Heart right ventricle (tissue), 16 donors: ENCODE measurements at regions not wholly inside any gene's neighbourhood (a gene's known extent, or its start where the extent isn't known, plus 50 kb on each side); places are given as distances from the start of the nearest gene placed in this dataset.

ENCODE experiments used
- ATAC-seq, 8 donors: fragments of 200-7000 bp; cut with Tn5 transposase; one replicate each; pipeline ENCODE4 v1.9.1; 2020; ENCODE audit warnings: mild to moderate bottlenecking in 8 of 8, moderate library complexity in 8 of 8, moderate number of reproducible peaks in 1 of 8
- DNase-seq, 2 donors: peaks; one replicate each; pipeline ENCODE4 v3.0.0-alpha.2; 2020
- H3K27ac ChIP-seq, 10 donors: fragments of 200-600 bp; sonication (generic) in 2 of 10; one replicate each; pipeline versions ENCODE4 v1.5.0 to v1.8.0; 2020 to 2022; ENCODE audit warnings: mild to moderate bottlenecking in 3 of 10
- H3K27me3 ChIP-seq, 7 donors: fragments of 200-600 bp; one replicate each; pipeline ENCODE4 v1.8.0; 2021 to 2022; ENCODE audit warnings: mild to moderate bottlenecking in 2 of 7
- H3K36me3 ChIP-seq, 9 donors: fragments of 200-600 bp; sonication (generic) in 1 of 9; one replicate each; pipeline versions ENCODE4 v1.5.0 to v1.8.0; 2020 to 2022; ENCODE audit warnings: mild to moderate bottlenecking in 2 of 9
- H3K4me1 ChIP-seq, 9 donors: fragments of 200-600 bp; sonication (generic) in 1 of 9; one replicate each; pipeline versions ENCODE4 v1.5.0 to v1.8.0; 2020 to 2022; ENCODE audit warnings: mild to moderate bottlenecking in 4 of 9
- H3K4me3 ChIP-seq, 10 donors: fragments of 200-600 bp; sonication (generic) in 2 of 10; one replicate each; pipeline versions ENCODE4 v1.5.0 to v1.8.0; 2020 to 2022; ENCODE audit warnings: mild to moderate bottlenecking in 7 of 10, moderate library complexity in 2 of 10
- H3K9me3 ChIP-seq, 11 donors: fragments of 200-600 bp in 10 of 11; sonication (generic) in 2 of 11; one replicate each; pipeline versions ENCODE4 v1.5.0 to v1.8.0; 2013 to 2022; ENCODE audit warnings: mild to moderate bottlenecking in 2 of 11, control low read depth in 1 of 11, moderate library complexity in 1 of 11
- WGBS, 2 donors: extraction: QIAGEN DNeasy Blood & Tissue Kit; methylation state at CpG; one replicate each; pipeline ENCODE4 v1.1.7; 2013; ENCODE audit warnings: inconsistent platforms in 1 of 2; 5-methylcytosine and 5-hydroxymethylcytosine counted together
- intact Hi-C, 10 donors: fragments of 100-400 bp; cut with DNase I; formaldehyde crosslinking; loops; one replicate each; pipeline versions ENCODE4 v1.11.1 to v1.14.2; 2022
- TF ChIP-seq, protein P1 (sequence below), 9 donors: fragments of 200-600 bp; sonication (generic) in 2 of 9; IDR thresholded peaks; one replicate each; pipeline versions ENCODE4 v1.5.0 to v1.8.0; 2021 to 2022; ENCODE audit warnings: antibody characterized with exemption in 9 of 9, mild to moderate bottlenecking in 5 of 9, moderate library complexity in 1 of 9
- donor health status: Arrhythmogenic right ventricular cardiomyopathy.
- donor health status: ischemic (EF 13 %, LVEDD 7.1; RV severe dilation, severe dysfunction).
- donor health status: healthy with polysubstance abuse.
- donor health status: DM: no; HTN: yes; CAD: no.
- donor health status: DM: no; HTN: no; CAD: no.
- donor health status: ischemic (EF 25% LVEDD 6.9; RV normal size, moderate dysfunction).
- donor health status: ischemic (EF 25% LVEDD 5.7; RV mildly dilated, moderate dysfunction).
- donor health status: healthy.
- donor health status: DM: yes; HTN: yes; CAD: no.
- donor health status: Ischemic cardiomyopathy.
- donor health status: ischemic (EF 35%, LVEDD 5.7; RV mildly dilated, moderate dysfunction).
- donor health status: nonischemic (EF 11% LVEDD 7.7; RV severe dilation, severe dysfunction).
- donor health status: DM: yes; HTN: yes; CAD: no.
- donor health status: PGD.
- donor health status: ischemic (EF 29% LVEDD 5.4; RV normal size, mild dysfunction).
- donor health status: nonischemic (EF 23%, LVEDD 6.1; RV moderate dilation, normal function).

DNA sequence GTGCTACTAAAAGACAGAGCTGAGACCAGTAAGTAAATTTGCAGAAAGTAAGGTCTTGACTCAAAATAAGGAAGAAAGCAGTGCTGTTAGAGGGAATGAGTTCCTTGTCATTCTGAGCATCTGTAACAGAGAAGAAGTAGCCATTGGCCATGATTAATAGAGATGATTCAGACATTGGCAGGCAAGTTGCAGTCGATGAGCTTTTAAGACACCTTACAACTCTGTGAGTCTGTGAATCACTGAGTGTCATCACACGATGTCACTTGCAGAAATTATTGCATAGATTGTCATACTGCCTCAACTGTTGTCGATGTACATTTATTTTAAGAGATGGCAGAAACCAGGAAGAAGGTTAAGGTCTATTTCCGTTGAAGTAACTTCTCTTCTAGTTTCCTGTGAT lies 201.1 kb upstream of the CDH13 start:
- Histone ChIP-seq H3K4me1 (no peaks in the 10 kb centered on the region), H3K9me3 (peaks cover 0 to 9% (median 0%) of the 10 kb centered on the region in 11 donors), H3K27me3 (peaks cover 0 to 21% (median 11%) of the 10 kb centered on the region in 7 donors), H3K36me3 (no peaks in the 10 kb centered on the region), H3K27ac (no peak overlapping the region), H3K4me3 (no peak overlapping the region)
- intact Hi-C loops = no loop called here
- DNase-seq (no peak), ATAC-seq (no peak)
- TF ChIP-seq, protein P1, sequence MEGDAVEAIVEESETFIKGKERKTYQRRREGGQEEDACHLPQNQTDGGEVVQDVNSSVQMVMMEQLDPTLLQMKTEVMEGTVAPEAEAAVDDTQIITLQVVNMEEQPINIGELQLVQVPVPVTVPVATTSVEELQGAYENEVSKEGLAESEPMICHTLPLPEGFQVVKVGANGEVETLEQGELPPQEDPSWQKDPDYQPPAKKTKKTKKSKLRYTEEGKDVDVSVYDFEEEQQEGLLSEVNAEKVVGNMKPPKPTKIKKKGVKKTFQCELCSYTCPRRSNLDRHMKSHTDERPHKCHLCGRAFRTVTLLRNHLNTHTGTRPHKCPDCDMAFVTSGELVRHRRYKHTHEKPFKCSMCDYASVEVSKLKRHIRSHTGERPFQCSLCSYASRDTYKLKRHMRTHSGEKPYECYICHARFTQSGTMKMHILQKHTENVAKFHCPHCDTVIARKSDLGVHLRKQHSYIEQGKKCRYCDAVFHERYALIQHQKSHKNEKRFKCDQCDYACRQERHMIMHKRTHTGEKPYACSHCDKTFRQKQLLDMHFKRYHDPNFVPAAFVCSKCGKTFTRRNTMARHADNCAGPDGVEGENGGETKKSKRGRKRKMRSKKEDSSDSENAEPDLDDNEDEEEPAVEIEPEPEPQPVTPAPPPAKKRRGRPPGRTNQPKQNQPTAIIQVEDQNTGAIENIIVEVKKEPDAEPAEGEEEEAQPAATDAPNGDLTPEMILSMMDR (IDR thresholded peaks at IDR 0.05) = no peak
- WGBS, 2 donors = 64 to 78% methylated on average over 4 of the region's 4 CpGs

DNA sequence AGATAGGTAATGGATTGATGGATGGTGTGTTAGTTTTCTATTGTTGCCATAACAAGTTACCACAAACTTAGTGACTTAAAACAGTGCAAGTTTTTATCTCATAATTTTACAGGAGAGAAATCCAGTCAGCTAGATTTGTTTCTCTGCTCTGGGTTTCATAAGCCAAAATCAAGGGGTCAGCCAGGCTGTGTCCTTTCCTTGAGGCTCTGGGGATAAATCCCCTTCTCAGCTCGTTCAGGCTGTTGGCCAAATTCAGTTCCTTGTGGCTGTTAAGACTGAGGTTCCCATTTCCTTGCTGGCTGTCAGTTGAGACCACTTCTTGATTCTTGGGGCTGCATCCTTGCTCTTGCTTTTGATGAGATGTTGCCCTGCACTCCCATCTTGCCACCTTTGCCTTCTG lies 204.9 kb upstream of the CDH13 start:
- Histone ChIP-seq H3K27me3 (peaks cover 0 to 14% (median 4%) of the 10 kb centered on the region in 7 donors), H3K27ac (no peak overlapping the region), H3K36me3 (no peaks in the 10 kb centered on the region), H3K4me3 (no peak overlapping the region), H3K4me1 (no peaks in the 10 kb centered on the region), H3K9me3 (peaks cover 0 to 9% (median 0%) of the 10 kb centered on the region in 11 donors)
- ATAC-seq (no peak), DNase-seq (no peak)
- TF ChIP-seq, protein P1 (IDR thresholded peaks at IDR 0.05) = no peak
- intact Hi-C loops = no loop called here
- 40 to 52% methylated on average over 1 of the region's 1 CpG for WGBS, 2 donors

DNA sequence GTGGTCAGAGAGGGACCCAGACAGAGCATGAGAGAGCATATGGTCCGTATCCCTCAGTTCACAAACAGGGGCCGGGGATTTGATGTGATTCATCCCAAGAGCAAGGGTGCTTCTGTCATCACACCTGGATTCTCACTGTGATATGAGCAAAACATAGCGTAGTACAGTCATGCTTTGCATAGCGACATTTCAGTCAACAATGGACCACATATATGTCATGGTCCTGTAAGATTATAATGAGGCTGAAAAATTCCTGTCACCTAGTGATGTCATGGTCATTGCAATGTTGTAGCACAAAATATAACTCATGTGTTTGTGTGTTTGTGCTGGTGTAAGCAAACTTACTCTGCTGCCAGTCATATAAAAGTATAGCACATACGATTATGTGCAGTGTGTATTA lies 207.4 kb upstream of the CDH13 start:
- no peak overlapping the region for H3K27ac ChIP-seq
- intact Hi-C loops = no loop called here
- no peaks in the 10 kb centered on the region for H3K4me1 ChIP-seq
- WGBS, 2 donors = 90 to 93% methylated on average over 5 of the region's 5 CpGs
- TF ChIP-seq, protein P1 (IDR thresholded peaks at IDR 0.05) = no peak
- DNase-seq = no peak
- peaks cover 0 to 9% (median 0%) of the 10 kb centered on the region in 11 donors for H3K9me3 ChIP-seq
- no peak for ATAC-seq
- no peaks in the 10 kb centered on the region for H3K36me3 ChIP-seq
- H3K27me3 ChIP-seq = peaks cover 0 to 6% (median 0%) of the 10 kb centered on the region in 7 donors
- H3K4me3 ChIP-seq = no peak overlapping the region

DNA sequence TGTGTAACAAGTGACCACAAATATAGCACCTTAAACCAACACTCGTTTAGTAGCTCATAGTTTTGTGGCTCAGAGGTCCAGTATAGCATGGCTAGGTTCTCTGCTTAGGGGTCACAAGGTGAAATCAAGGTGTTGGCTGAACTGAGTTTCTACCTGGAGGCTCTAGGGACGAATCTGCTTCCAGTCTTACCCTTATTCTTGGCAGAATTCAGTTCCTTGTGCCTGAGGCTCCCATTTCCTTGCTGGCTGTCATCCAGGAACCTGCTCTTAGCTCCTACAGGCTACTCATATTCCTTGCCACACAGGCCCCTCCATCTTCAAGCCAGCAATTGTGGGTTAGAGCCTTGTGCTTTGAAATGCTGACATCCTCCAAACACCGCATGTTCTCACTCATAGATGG lies 212.3 kb upstream of the CDH13 start:
- DNase-seq = no peak
- 71 to 79% methylated on average over 3 of the region's 3 CpGs for WGBS, 2 donors
- no peak overlapping the region for H3K4me3 ChIP-seq
- no peaks in the 10 kb centered on the region for H3K36me3 ChIP-seq
- intact Hi-C loops = no loop called here
- H3K27me3 ChIP-seq = peaks cover 0 to 4% (median 0%) of the 10 kb centered on the region in 7 donors
- H3K9me3 ChIP-seq = no peaks in the 10 kb centered on the region
- H3K4me1 ChIP-seq = no peaks in the 10 kb centered on the region
- TF ChIP-seq, protein P1 (IDR thresholded peaks at IDR 0.05) = no peak
- H3K27ac ChIP-seq = no peak overlapping the region
- no peak for ATAC-seq
